ENCODE measurements at regions not wholly inside any gene's neighbourhood (a gene's known extent, or its start where the extent isn't known, plus 50 kb on each side); places are given as distances from the start of the nearest gene placed in this dataset.

GRCh38 chr2:228283491-228284171 is 102.1 kb upstream of the SPHKAP start:
- Histone ChIP-seq H3K27me3 (ENCODE audit: control insufficient read depth in 1 of 2, insufficient read depth in 2 of 2, low read length in 2 of 2) (no peaks in the 10 kb centered on the region; a peak in 1 of 5 replicates), H4K20me1 (ENCODE audit: insufficient read depth, low read length) (no peaks in the 10 kb centered on the region), H2AFZ (ENCODE audit: low read length) (no peak overlapping the region), H3K4me1 (ENCODE audit: insufficient read depth, low read length) (no peaks in the 10 kb centered on the region), H3K4me3 (replicated peaks in 1 of 3; ENCODE audit: insufficient read depth in 1 of 3, low read depth in 2 of 3, low read length in 3 of 3) (no peak overlapping the region), H3K79me2 (ENCODE audit: insufficient read depth, low read length) (no peaks in the 10 kb centered on the region), H3K27ac (ENCODE audit: extremely low read length, insufficient read depth, low read length) (no peak overlapping the region), H3K9ac (ENCODE audit: insufficient read depth, low read depth, low read length) (no peak overlapping the region), H3K36me3 (replicated peaks in 1 of 2; ENCODE audit: control insufficient read depth in 1 of 2, insufficient read depth in 2 of 2, low read length in 2 of 2) (no peaks in the 10 kb centered on the region), H3K4me2 (ENCODE audit: low read depth, low read length) (no peak overlapping the region), H3K9me3 (ENCODE audit: low read length) (peaks cover 10% of the 10 kb centered on the region)
- FAIRE-seq = no peak
- WGBS (ENCODE audit: low lambda C conversion rate) = 2% methylated on average over 3 of the region's 3 CpGs
- TF ChIP-seq REST (IDR thresholded peaks at IDR 0.05; ENCODE audit: borderline replicate concordance in 1 of 2, low read depth in 1 of 2, low read length in 2 of 2) (no peak), ZNF747 (CRISPR knock-in tag; IDR thresholded peaks at IDR 0.05; ENCODE audit: borderline replicate concordance) (no peak), IKZF1 (IDR thresholded peaks at IDR 0.05) (no peak), CCAR2 (optimal IDR thresholded peaks at IDR 0.05; ENCODE audit: low read depth, low read length) (no peak), ZNF563 (CRISPR knock-in tag; IDR thresholded peaks at IDR 0.05) (no peak), RBAK (CRISPR knock-in tag; IDR thresholded peaks at IDR 0.05) (no peak), ZMYM2 (CRISPR knock-in tag; IDR thresholded peaks at IDR 0.05) (no peak), NFE2 (CRISPR knock-in tag; IDR thresholded peaks at IDR 0.05) (no peak), MTF1 (CRISPR knock-in tag; IDR thresholded peaks at IDR 0.05) (no peak), ELF3 (CRISPR knock-in tag; IDR thresholded peaks at IDR 0.05) (no peak)
- TF ChIP-seq, protein P1, sequence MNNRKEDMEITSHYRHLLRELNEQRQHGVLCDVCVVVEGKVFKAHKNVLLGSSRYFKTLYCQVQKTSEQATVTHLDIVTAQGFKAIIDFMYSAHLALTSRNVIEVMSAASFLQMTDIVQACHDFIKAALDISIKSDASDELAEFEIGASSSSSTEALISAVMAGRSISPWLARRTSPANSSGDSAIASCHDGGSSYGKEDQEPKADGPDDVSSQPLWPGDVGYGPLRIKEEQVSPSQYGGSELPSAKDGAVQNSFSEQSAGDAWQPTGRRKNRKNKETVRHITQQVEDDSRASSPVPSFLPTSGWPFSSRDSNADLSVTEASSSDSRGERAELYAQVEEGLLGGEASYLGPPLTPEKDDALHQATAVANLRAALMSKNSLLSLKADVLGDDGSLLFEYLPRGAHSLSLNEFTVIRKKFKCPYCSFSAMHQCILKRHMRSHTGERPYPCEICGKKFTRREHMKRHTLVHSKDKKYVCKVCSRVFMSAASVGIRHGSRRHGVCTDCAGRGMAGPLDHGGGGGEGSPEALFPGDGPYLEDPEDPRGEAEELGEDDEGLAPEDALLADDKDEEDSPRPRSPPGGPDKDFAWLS (CRISPR knock-in tag; IDR thresholded peaks at IDR 0.05; ENCODE audit: borderline replicate concordance) = no peak
- DNase-seq (ENCODE audit: low spot score) = no peak
- no peak for ATAC-seq
- BruUV-seq (replicated peaks) = no TSS peak
- intact Hi-C loops (cut with micrococcal nuclease; ENCODE audit: unreplicated experiment) (no loop called here), in situ Hi-C loops (cut with HindIII; ENCODE audit: extremely low pct_ligation_motif_present, low pct_unique_long_range_greater_than_20kb) (no loop called here)
- CTCF ChIA-PET (ENCODE audit: low intra/inter-chr PET ratio, low total read pairs) = no interaction called here
- POLR2A ChIA-PET = no interaction called here

Data from HepG2 (cell line).